Calu3 (cell line): ENCODE measurements at regions not wholly inside any gene's neighbourhood (a gene's known extent, or its start where the extent isn't known, plus 50 kb on each side); places are given as distances from the start of the nearest gene placed in this dataset.

Experiments used
- BruUV-seq: library from RNA; stranded (reverse); fragments of 400-500 nt; replicated peaks from 2 replicates; lab custom pipeline; 2021; lab: Mats Ljungman, UMichigan
- CTCF ChIA-PET: fragments of 300-600 bp; sonication (Branson Sonifier 250); formaldehyde crosslinking; loops from one replicate; lab custom pipeline; 2022; ENCODE audit warnings: antibody characterized with exemption; lab: Charles Lee
- DNase-seq: peaks from one replicate; pipeline ENCODE4 v3.0.0; 2022
- H3K27ac Mint-ChIP-seq: one replicate; pipeline ENCODE4 v1.8.0; 2022; ENCODE audit warnings: mixed read lengths; ENCODE audit not compliant: unreplicated experiment
- H3K27me3 Mint-ChIP-seq: one replicate; pipeline ENCODE4 v1.8.0; 2022; ENCODE audit warnings: mixed read lengths; ENCODE audit not compliant: unreplicated experiment
- H3K36me3 Mint-ChIP-seq: one replicate; pipeline ENCODE4 v1.8.0; 2022; ENCODE audit warnings: mild to moderate bottlenecking, moderate library complexity, mixed read lengths; ENCODE audit not compliant: insufficient read depth, unreplicated experiment
- H3K4me1 Mint-ChIP-seq: one replicate; pipeline ENCODE4 v1.8.0; 2022; ENCODE audit warnings: mild to moderate bottlenecking, low read depth, mixed read lengths; ENCODE audit not compliant: unreplicated experiment
- H3K4me3 Mint-ChIP-seq: one replicate; pipeline ENCODE4 v1.8.0; 2022; ENCODE audit warnings: mild to moderate bottlenecking, low read depth, moderate library complexity, mixed read lengths; ENCODE audit not compliant: unreplicated experiment
- H3K9me3 Mint-ChIP-seq: one replicate; pipeline ENCODE4 v1.8.0; 2022; ENCODE audit warnings: low read depth, mixed read lengths; ENCODE audit not compliant: unreplicated experiment
- CTCF ChIP-seq: fragments of 200-600 bp; IDR thresholded peaks from one replicate; pipeline ENCODE4 v1.8.0; 2022; ENCODE audit warnings: antibody characterized with exemption; ENCODE audit not compliant: unreplicated experiment
- intact Hi-C: fragments of 100-400 bp; cut with micrococcal nuclease; formaldehyde crosslinking; loops from one replicate; pipeline ENCODE4 v1.10.0; 2022; ENCODE audit not compliant: unreplicated experiment

GRCh38 chr4:136336479-136336878, 1195.8 kb downstream of the PCDH18 start:
- intact Hi-C loops, result no loop called here
- Mint-ChIP-seq H3K27me3 (no peaks in the 10 kb centered on the region), H3K4me1 (no peaks in the 10 kb centered on the region), H3K36me3 (no peaks in the 10 kb centered on the region), H3K9me3 (no peaks in the 10 kb centered on the region), H3K4me3 (no peak overlapping the region), H3K27ac (no peak overlapping the region)
- BruUV-seq, result no TSS peak
- TF ChIP-seq CTCF, result no peak
- CTCF ChIA-PET, result no interaction called here
- DNase-seq, result no peak

DNA sequence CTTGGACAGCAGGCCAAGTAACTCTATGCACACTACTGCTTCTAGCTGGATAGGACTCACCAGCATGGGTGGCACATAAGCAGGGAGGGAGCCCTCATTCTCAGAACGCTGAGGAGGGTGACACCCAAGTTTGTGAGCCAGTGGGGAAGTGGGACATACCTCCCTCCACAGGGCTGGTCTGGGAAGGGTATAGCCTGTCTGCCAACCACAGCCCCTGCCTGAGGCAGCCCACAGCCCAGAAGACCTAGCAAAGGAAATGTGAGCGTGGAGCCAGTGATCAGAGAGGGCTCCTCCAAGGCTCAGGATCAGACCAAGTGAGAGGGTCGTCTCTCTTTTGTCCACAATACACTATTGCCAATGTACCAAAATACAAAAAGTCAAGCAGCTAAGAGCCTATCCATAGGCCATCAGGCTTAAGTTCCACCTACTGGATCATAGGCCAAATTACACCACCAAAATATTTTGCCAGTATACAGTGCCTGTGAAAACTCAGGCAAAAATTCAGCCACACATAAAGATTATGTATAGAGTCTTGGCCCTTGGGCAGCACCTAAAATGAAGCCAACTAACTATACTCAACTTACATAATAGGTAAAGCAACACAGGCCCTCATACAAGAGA, 1203.1 kb downstream of the PCDH18 start:
- Mint-ChIP-seq H3K27ac (no peak overlapping the region), H3K9me3 (no peaks in the 10 kb centered on the region), H3K4me3 (no peak overlapping the region), H3K27me3 (no peaks in the 10 kb centered on the region), H3K4me1 (no peaks in the 10 kb centered on the region), H3K36me3 (no peaks in the 10 kb centered on the region)
- CTCF ChIA-PET, result interaction anchor here (1.2 kb wide), 1 partner anchor 29 kb away, joined by 3 read pairs; no protein-coding TSS in a partner anchor
- no peak for TF ChIP-seq CTCF
- intact Hi-C loops, result no loop called here
- DNase-seq, result no peak
- BruUV-seq, result no TSS peak

- no TSS peak for BruUV-seq
- Mint-ChIP-seq H3K9me3 (no peaks in the 10 kb centered on the region), H3K27ac (no peak overlapping the region), H3K27me3 (no peaks in the 10 kb centered on the region), H3K36me3 (no peaks in the 10 kb centered on the region), H3K4me3 (no peak overlapping the region), H3K4me1 (no peaks in the 10 kb centered on the region)
- CTCF ChIA-PET, result interaction anchor here (0.6 kb wide), 1 partner anchor 1581 kb away, joined by 3 read pairs; no protein-coding TSS in a partner anchor
- TF ChIP-seq CTCF, result no peak
- no peak for DNase-seq
- intact Hi-C loops, result no loop called here
These were observed 1204.2 kb downstream of the PCDH18 start for GRCh38 chr4:136328131-136328530.

GRCh38 chr4:136320465-136320813, 1211.9 kb downstream of the PCDH18 start:
- Mint-ChIP-seq H3K27me3 (no peaks in the 10 kb centered on the region), H3K9me3 (no peaks in the 10 kb centered on the region), H3K27ac (peak overlapping the region; percentile 56), H3K4me3 (no peak overlapping the region), H3K4me1 (peaks cover 8% of the 10 kb centered on the region), H3K36me3 (no peaks in the 10 kb centered on the region)
- CTCF ChIA-PET, result no interaction called here
- TF ChIP-seq CTCF, result no peak
- no TSS peak for BruUV-seq
- DNase-seq, result no peak
- intact Hi-C loops, result no loop called here
